H9 (cell line): ENCODE measurements at regions not wholly inside any gene's neighbourhood (a gene's known extent, or its start where the extent isn't known, plus 50 kb on each side); places are given as distances from the start of the nearest gene placed in this dataset.

Experiments
- DNase-seq: peaks from one replicate; pipeline ENCODE4 v3.0.0-alpha.2; 2017
- H2AFZ ChIP-seq: one replicate; pipeline ENCODE4 v1.6.1; 2013; ENCODE audit warnings: mild to moderate bottlenecking, low read length, control low read depth, moderate library complexity
- H2AK5ac ChIP-seq: 2 replicates; pipeline ENCODE4 v1.6.1; 2013; ENCODE audit warnings: low read length, control low read depth, mixed read lengths; ENCODE audit not compliant: insufficient read length
- H2BK120ac ChIP-seq: one replicate; pipeline ENCODE4 v1.6.1; 2013; ENCODE audit warnings: low read depth, mild to moderate bottlenecking, low read length, control low read depth, inconsistent platforms; ENCODE audit not compliant: poor library complexity, severe bottlenecking
- H2BK12ac ChIP-seq: 2 replicates; pipeline ENCODE4 v1.6.1; 2013; ENCODE audit warnings: low read length, control low read depth, mixed read lengths, low read depth; ENCODE audit not compliant: insufficient read length
- H2BK15ac ChIP-seq: 2 replicates; pipeline ENCODE4 v1.6.1; 2013; ENCODE audit warnings: low read depth, low read length, control low read depth
- H2BK20ac ChIP-seq: one replicate; pipeline ENCODE4 v1.6.1; 2013; ENCODE audit warnings: low read depth, mild to moderate bottlenecking, low read length, control low read depth, inconsistent platforms; ENCODE audit not compliant: poor library complexity, severe bottlenecking
- H2BK5ac ChIP-seq: 2 replicates; pipeline ENCODE4 v1.6.1; 2013; ENCODE audit warnings: low read length, control low read depth, mixed read lengths; ENCODE audit not compliant: insufficient read length
- H3K14ac ChIP-seq: 2 replicates; pipeline ENCODE4 v1.6.1; 2013; ENCODE audit warnings: low read length, control low read depth; ENCODE audit not compliant: insufficient read depth
- H3K18ac ChIP-seq: 2 replicates; pipeline ENCODE4 v1.6.1; 2013; ENCODE audit warnings: low read depth, mild to moderate bottlenecking, mixed read lengths, low read length, control low read depth; ENCODE audit not compliant: insufficient read length
- H3K23ac ChIP-seq: 2 replicates; pipeline ENCODE4 v1.6.1; 2013; ENCODE audit warnings: low read length, control low read depth, mixed read lengths, low read depth; ENCODE audit not compliant: insufficient read length
- H3K23me2 ChIP-seq: 2 replicates; pipeline ENCODE4 v1.6.1; 2013; ENCODE audit warnings: low read depth, mild to moderate bottlenecking, mixed read lengths, low read length, control low read depth; ENCODE audit not compliant: insufficient read length, poor library complexity, severe bottlenecking
- H3K27ac ChIP-seq: 2 replicates; pipeline ENCODE4 v1.5.1; 2013; ENCODE audit warnings: low read length, control low read depth, mixed read lengths, low read depth; ENCODE audit not compliant: insufficient read length
- H3K27me3 ChIP-seq: 2 replicates; pipeline ENCODE4 v1.6.1; 2013; ENCODE audit warnings: low read length, control low read depth, inconsistent platforms; ENCODE audit not compliant: insufficient read depth
- H3K4ac ChIP-seq: 2 replicates; pipeline ENCODE4 v1.6.1; 2013; ENCODE audit warnings: low read depth, mild to moderate bottlenecking, control low read depth, inconsistent platforms, low read length, moderate library complexity
- H3K4me1 ChIP-seq: 2 replicates; pipeline ENCODE4 v1.6.1; 2013; ENCODE audit warnings: low read length, control low read depth, inconsistent platforms; ENCODE audit not compliant: insufficient read depth
- H3K4me2 ChIP-seq: 2 replicates; pipeline ENCODE4 v1.6.1; 2013; ENCODE audit warnings: low read length, control low read depth, mixed read lengths; ENCODE audit not compliant: insufficient read length, insufficient read depth
- H3K56ac ChIP-seq: 2 replicates; pipeline ENCODE4 v1.6.1; 2013; ENCODE audit warnings: low read depth, mild to moderate bottlenecking, mixed read lengths, low read length, control low read depth; ENCODE audit not compliant: insufficient read length
- H3K79me1 ChIP-seq: 2 replicates; pipeline ENCODE4 v1.6.1; 2013; ENCODE audit warnings: low read depth, mild to moderate bottlenecking, moderate library complexity, low read length, control low read depth, inconsistent platforms; ENCODE audit not compliant: insufficient read depth, poor library complexity, severe bottlenecking
- H3K79me2 ChIP-seq: 2 replicates; pipeline ENCODE4 v1.6.1; 2013; ENCODE audit warnings: low read length, control low read depth, inconsistent platforms; ENCODE audit not compliant: insufficient read depth
- H3K9ac ChIP-seq: 2 replicates; pipeline ENCODE4 v1.6.1; 2013; ENCODE audit warnings: low read length, control low read depth, mixed read lengths; ENCODE audit not compliant: insufficient read length; ENCODE audit errors: extremely low read depth
- H3K9me3 ChIP-seq: one replicate; pipeline ENCODE4 v1.6.1; 2013; ENCODE audit warnings: low read depth, low read length, inconsistent platforms; ENCODE audit not compliant: control insufficient read depth
- H3T11ph ChIP-seq: one replicate; pipeline ENCODE4 v1.6.1; 2013; ENCODE audit warnings: mild to moderate bottlenecking, low read length, control low read depth, inconsistent platforms
- H4K20me1 ChIP-seq: one replicate; pipeline ENCODE4 v1.6.1; 2013; ENCODE audit not compliant: control insufficient read depth, insufficient read length, insufficient read depth
- H4K5ac ChIP-seq: 2 replicates; pipeline ENCODE4 v1.6.1; 2013; ENCODE audit warnings: low read depth, mild to moderate bottlenecking, mixed read lengths, low read length, control low read depth; ENCODE audit not compliant: insufficient read length
- H4K8ac ChIP-seq: replicated peaks from 2 replicates; pipeline ENCODE4 v1.6.1; 2013; ENCODE audit warnings: low read length, control low read depth, mixed read lengths, low read depth; ENCODE audit not compliant: insufficient read length
- H4K91ac ChIP-seq: 2 replicates; pipeline ENCODE4 v1.6.1; 2013; ENCODE audit warnings: low read depth, mild to moderate bottlenecking, moderate library complexity, mixed read lengths, low read length, control low read depth; ENCODE audit not compliant: insufficient read length
- H3K27ac Mint-ChIP-seq, 3 experiments: 2 replicates in 2 of 3; 3 replicates in 1 of 3; pipeline ENCODE4 v1.8.0; 2020 to 2021; ENCODE audit warnings: mixed read lengths in 3 of 3, mild to moderate bottlenecking in 1 of 3, moderate library complexity in 1 of 3
- H3K27me3 Mint-ChIP-seq: 2 replicates; pipeline ENCODE4 v1.8.0; 2021; ENCODE audit warnings: low read depth, mild to moderate bottlenecking, moderate library complexity, mixed read lengths
- H3K36me3 Mint-ChIP-seq, 3 experiments: 2 replicates in 2 of 3; 3 replicates in 1 of 3; pipeline ENCODE4 v1.8.0; 2020 to 2021; ENCODE audit warnings: low read depth in 3 of 3, mixed read lengths in 3 of 3; ENCODE audit not compliant: insufficient read depth in 1 of 3
- H3K4me1 Mint-ChIP-seq, 2 experiments: 2 replicates each; pipeline ENCODE4 v1.8.0; 2020; ENCODE audit warnings: mixed read lengths in 2 of 2
- H3K4me3 Mint-ChIP-seq, 2 experiments: 2 replicates in 1 of 2; 3 replicates in 1 of 2; pipeline ENCODE4 v1.8.0; 2020 to 2021; ENCODE audit warnings: mild to moderate bottlenecking in 2 of 2, mixed read lengths in 2 of 2, moderate library complexity in 1 of 2
- H3K9me3 Mint-ChIP-seq, 2 experiments: 2 replicates in 1 of 2; 3 replicates in 1 of 2; pipeline ENCODE4 v1.8.0; 2020; ENCODE audit warnings: mild to moderate bottlenecking in 2 of 2, mixed read lengths in 2 of 2, moderate library complexity in 1 of 2
- CTCF ChIP-seq: fragments of 200-600 bp; sonication (generic); conservative IDR thresholded peaks from 3 replicates; pipeline ENCODE4 v1.8.0; 2021; ENCODE audit warnings: antibody characterized with exemption, mild to moderate bottlenecking
- WGBS: extraction: QIAGEN DNeasy Blood & Tissue Kit; methylation state at CpG from one replicate; pipeline ENCODE4 v1.1.7; 2013; ENCODE audit warnings: missing lambda C conversion rate, low lambda C conversion rate, mixed read lengths; ENCODE audit not compliant: insufficient read length; ENCODE audit errors: extremely low coverage; 5-methylcytosine and 5-hydroxymethylcytosine counted together

GRCh38 chr14:104478656-104479055, 100.9 kb upstream of the C14orf180 start:
- Histone ChIP-seq H3K79me2 (no peaks in the 10 kb centered on the region), H3K79me1 (no peaks in the 10 kb centered on the region), H3K18ac (no peak overlapping the region), H4K5ac (no peak overlapping the region), H3T11ph (no peak overlapping the region), H3K23ac (no peak overlapping the region), H4K20me1 (no peaks in the 10 kb centered on the region), H2BK12ac (no peak overlapping the region), H3K27me3 (no peaks in the 10 kb centered on the region), H3K56ac (no peak overlapping the region), H3K4me1 (no peaks in the 10 kb centered on the region), H3K9ac (no peak overlapping the region), H2BK20ac (no peak overlapping the region), H4K8ac (no peak overlapping the region), H3K4me2 (no peak overlapping the region), H2AFZ (no peak overlapping the region), H3K27ac (no peak overlapping the region), H2BK120ac (no peak overlapping the region), H3K4ac (no peak overlapping the region), H2BK5ac (no peak overlapping the region), H2AK5ac (no peak overlapping the region), H3K9me3 (peaks cover 14% of the 10 kb centered on the region), H3K23me2 (no peaks in the 10 kb centered on the region), H3K14ac (no peak overlapping the region), H4K91ac (no peak overlapping the region), H2BK15ac (no peak overlapping the region)
- no CpG with 5 or more reads among the region's 7 CpGs for WGBS
- no peak overlapping the region for H3K27ac Mint-ChIP-seq
- no peak overlapping the region for H3K4me3 Mint-ChIP-seq
- peaks cover 15% of the 10 kb centered on the region for H3K27me3 Mint-ChIP-seq
- DNase-seq = no peak
- peaks cover 25 to 28% of the 10 kb centered on the region in 2 experiments for H3K9me3 Mint-ChIP-seq
- H3K36me3 Mint-ChIP-seq = peaks cover 12 to 19% (median 16%) of the 10 kb centered on the region in 3 experiments
- peaks cover 5 to 10% of the 10 kb centered on the region in 2 experiments for H3K4me1 Mint-ChIP-seq
- no peak for TF ChIP-seq CTCF
